ENCODE measurements at regions not wholly inside any gene's neighbourhood (a gene's known extent, or its start where the extent isn't known, plus 50 kb on each side); places are given as distances from the start of the nearest gene placed in this dataset.
A peak's percentile ranks its signal among the peaks of the same experiment; 100 is the strongest.
"Not testable (repeated sequence)": the region's sequence is repeated elsewhere in the genome, so short reads cannot be mapped to it uniquely, and the experiment has no call there.

- H3K27ac Mint-ChIP-seq = no peak overlapping the region
- peaks cover 37% of the 10 kb centered on the region for H3K27me3 Mint-ChIP-seq (ENCODE audit: insufficient read depth)
Measured at GRCh38 chr6:44002593-44003344, 124.5 kb downstream of the MRPL14 start.

GRCh38 chr6:44002067-44002592 lies 125.1 kb downstream of the MRPL14 start:
- Mint-ChIP-seq H3K27me3 (ENCODE audit: insufficient read depth) (peaks cover 37% of the 10 kb centered on the region), H3K4me1 (ENCODE audit: low read depth) (peaks cover 6% of the 10 kb centered on the region), H3K36me3 (ENCODE audit: low read depth) (no peaks in the 10 kb centered on the region), H3K27ac (no peak overlapping the region), H3K4me3 (peak overlapping the region; percentile 54), H3K9me3 (no peaks in the 10 kb centered on the region)
- intact Hi-C loops (cut with micrococcal nuclease) = loop anchor here (2.0 to 5.0 kb wide), 4 partner anchors 45 to 280 kb away; partner anchors contain the start of gene VEGFA
- DNase-seq (ENCODE audit: low spot score) = no peak

More at GRCh38 chr6:44002593-44003344, 124.5 kb downstream of the MRPL14 start:
- Mint-ChIP-seq H3K4me1 (ENCODE audit: low read depth) (peaks cover 6% of the 10 kb centered on the region), H3K36me3 (ENCODE audit: low read depth) (no peaks in the 10 kb centered on the region), H3K9me3 (no peaks in the 10 kb centered on the region), H3K4me3 (peak overlapping the region; percentile 63)
- peak; percentile 48 for DNase-seq (ENCODE audit: low spot score)
- intact Hi-C loops (cut with micrococcal nuclease) = loop anchor here (2.0 to 5.0 kb wide), 4 partner anchors 45 to 280 kb away; partner anchors contain the start of gene VEGFA

- intact Hi-C loops (cut with micrococcal nuclease) = loop anchor here (2.0 to 5.0 kb wide), 4 partner anchors 46 to 279 kb away; partner anchors contain the start of gene VEGFA
- no peak for DNase-seq (ENCODE audit: low spot score)
- H3K27me3 Mint-ChIP-seq (ENCODE audit: insufficient read depth) = peaks cover 36% of the 10 kb centered on the region
- H3K9me3 Mint-ChIP-seq = no peaks in the 10 kb centered on the region
- H3K27ac Mint-ChIP-seq = no peak overlapping the region
- H3K36me3 Mint-ChIP-seq (ENCODE audit: low read depth) = no peaks in the 10 kb centered on the region
- peaks cover 6% of the 10 kb centered on the region for H3K4me1 Mint-ChIP-seq (ENCODE audit: low read depth)
- peak overlapping the region; percentile 30 for H3K4me3 Mint-ChIP-seq
Measured at GRCh38 chr6:44001318-44002066, 125.8 kb downstream of the MRPL14 start.

- DNase-seq (ENCODE audit: low spot score) = peak; percentile 8
- Mint-ChIP-seq H3K4me3 (peak overlapping the region; percentile 68), H3K27ac (peak overlapping the region; percentile 64), H3K4me1 (ENCODE audit: low read depth) (peaks cover 6% of the 10 kb centered on the region), H3K36me3 (ENCODE audit: low read depth) (no peaks in the 10 kb centered on the region), H3K27me3 (ENCODE audit: insufficient read depth) (peaks cover 28% of the 10 kb centered on the region), H3K9me3 (no peaks in the 10 kb centered on the region)
- intact Hi-C loops (cut with micrococcal nuclease) = loop anchor here (5.0 kb wide), 2 partner anchors 47 to 278 kb away; no protein-coding TSS in a partner anchor
Measured at GRCh38 chr6:44000164-44000842, 126.9 kb downstream of the MRPL14 start.

GRCh38 chr6:43999628-44000027 lies 127.6 kb downstream of the MRPL14 start:
- H3K27ac Mint-ChIP-seq = peak overlapping the region; percentile 13
- H3K36me3 Mint-ChIP-seq (ENCODE audit: low read depth) = no peaks in the 10 kb centered on the region
- no peak overlapping the region for H3K4me3 Mint-ChIP-seq
- intact Hi-C loops (cut with micrococcal nuclease) = loop anchor here (5.0 kb wide), 2 partner anchors 48 to 277 kb away; no protein-coding TSS in a partner anchor
- H3K4me1 Mint-ChIP-seq (ENCODE audit: low read depth) = peaks cover 6% of the 10 kb centered on the region
- no peaks in the 10 kb centered on the region for H3K9me3 Mint-ChIP-seq
- DNase-seq (ENCODE audit: low spot score) = no peak
- H3K27me3 Mint-ChIP-seq (ENCODE audit: insufficient read depth) = peaks cover 25% of the 10 kb centered on the region

- DNase-seq (ENCODE audit: low spot score); H3K4me3 Mint-ChIP-seq; H3K9me3 Mint-ChIP-seq; H3K36me3 Mint-ChIP-seq (ENCODE audit: low read depth); H3K27ac Mint-ChIP-seq; H3K4me1 Mint-ChIP-seq (ENCODE audit: low read depth); intact Hi-C loops (cut with micrococcal nuclease): not testable (repeated sequence)
- peaks cover 19% of the 10 kb centered on the region for H3K27me3 Mint-ChIP-seq (ENCODE audit: insufficient read depth)
Measured at GRCh38 chr6:43998592-43999243, 128.5 kb downstream of the MRPL14 start.

GRCh38 chr6:43997990-43998585 lies 129.2 kb downstream of the MRPL14 start:
- H3K4me1 Mint-ChIP-seq (ENCODE audit: low read depth); intact Hi-C loops (cut with micrococcal nuclease); H3K4me3 Mint-ChIP-seq; DNase-seq (ENCODE audit: low spot score); H3K9me3 Mint-ChIP-seq; H3K36me3 Mint-ChIP-seq (ENCODE audit: low read depth); H3K27ac Mint-ChIP-seq: not testable (repeated sequence)
- peaks cover 13% of the 10 kb centered on the region for H3K27me3 Mint-ChIP-seq (ENCODE audit: insufficient read depth)

GRCh38 chr6:43997345-43997677 lies 129.9 kb downstream of the MRPL14 start:
- Mint-ChIP-seq H3K9me3 (no peaks in the 10 kb centered on the region), H3K36me3 (ENCODE audit: low read depth) (no peaks in the 10 kb centered on the region), H3K4me1 (ENCODE audit: low read depth) (peaks cover 6% of the 10 kb centered on the region)

GRCh38 chr6:43996618-43997344 lies 130.5 kb downstream of the MRPL14 start:
- intact Hi-C loops (cut with micrococcal nuclease) = no loop called here

More at GRCh38 chr6:43997345-43997677, 129.9 kb downstream of the MRPL14 start:
- Mint-ChIP-seq H3K4me3 (no peak overlapping the region), H3K27me3 (ENCODE audit: insufficient read depth) (peaks cover 8% of the 10 kb centered on the region), H3K27ac (no peak overlapping the region)
- DNase-seq (ENCODE audit: low spot score) = no peak
- intact Hi-C loops (cut with micrococcal nuclease) = no loop called here

GRCh38 chr6:43995137-43995536 lies 132.1 kb downstream of the MRPL14 start:
- Mint-ChIP-seq H3K36me3 (ENCODE audit: low read depth) (no peaks in the 10 kb centered on the region), H3K27me3 (ENCODE audit: insufficient read depth) (no peaks in the 10 kb centered on the region), H3K27ac (no peak overlapping the region), H3K9me3 (no peaks in the 10 kb centered on the region), H3K4me1 (ENCODE audit: low read depth) (peaks cover under 1% of the 10 kb centered on the region), H3K4me3 (no peak overlapping the region)
- no peak for DNase-seq (ENCODE audit: low spot score)
- intact Hi-C loops (cut with micrococcal nuclease) = no loop called here

More at GRCh38 chr6:43996618-43997344, 130.5 kb downstream of the MRPL14 start:
- H3K4me1 Mint-ChIP-seq (ENCODE audit: low read depth) = peaks cover 6% of the 10 kb centered on the region
- peaks cover 6% of the 10 kb centered on the region for H3K27me3 Mint-ChIP-seq (ENCODE audit: insufficient read depth)
- no peaks in the 10 kb centered on the region for H3K9me3 Mint-ChIP-seq
- H3K27ac Mint-ChIP-seq = no peak overlapping the region
- no peak overlapping the region for H3K4me3 Mint-ChIP-seq
- no peaks in the 10 kb centered on the region for H3K36me3 Mint-ChIP-seq (ENCODE audit: low read depth)
- DNase-seq (ENCODE audit: low spot score) = no peak

GRCh38 chr6:43993881-43994523 lies 133.2 kb downstream of the MRPL14 start:
- Mint-ChIP-seq H3K9me3 (no peaks in the 10 kb centered on the region), H3K4me3 (no peak overlapping the region), H3K36me3 (ENCODE audit: low read depth) (no peaks in the 10 kb centered on the region), H3K27ac (no peak overlapping the region), H3K27me3 (ENCODE audit: insufficient read depth) (peaks cover 3% of the 10 kb centered on the region), H3K4me1 (ENCODE audit: low read depth) (no peaks in the 10 kb centered on the region)
- intact Hi-C loops (cut with micrococcal nuclease) = no loop called here
- DNase-seq (ENCODE audit: low spot score) = no peak

All from activated T-helper 1 cell treated with anti-CD3 and anti-CD28 coated beads, Interleukin-12 subunit alpha, Interleukin-12 subunit beta, Interleukin-2, Interleukin-4 antibody, amounts not matched to agents 30 ng/mL and 10 ng/mL and 1 ng/mL, durations not matched to agents 14 hours and 24 hours and 36 hours (primary cell).